SK-N-SH (cell line): ENCODE measurements at regions not wholly inside any gene's neighbourhood (a gene's known extent, or its start where the extent isn't known, plus 50 kb on each side); places are given as distances from the start of the nearest gene placed in this dataset.

Source experiments
- CTCF ChIA-PET: fragments of 300-600, 350-600 bp; formaldehyde crosslinking; extraction: SDS; loops from one replicate; lab custom pipeline; 2021; lab: Yijun Ruan, JAX
- POLR2A ChIA-PET: fragments of 350-600 bp; sonication (Branson Sonifier 250); formaldehyde crosslinking; extraction: SDS; loops from one replicate; lab custom pipeline; 2020; ENCODE audit warnings: antibody characterized with exemption, inconsistent platforms; lab: Yijun Ruan, JAX
- DNase-seq: peaks from one replicate; pipeline ENCODE4 v3.0.0; 2012
- H2AFZ ChIP-seq: fragments of 200-600 bp; sonication (generic); 2 replicates; pipeline ENCODE4 v1.8.1; 2016; ENCODE audit warnings: antibody characterized with exemption, mild to moderate bottlenecking, low read depth
- H3F3A ChIP-seq: fragments of 200-600 bp; sonication (generic); replicated peaks from 2 replicates; pipeline ENCODE3; 2016; ENCODE audit warnings: antibody characterized with exemption, mild to moderate bottlenecking; ENCODE audit not compliant: insufficient read depth
- H3K27ac ChIP-seq, 2 experiments: fragments of 200-500 bp in 1 of 2; fragments of 200-600 bp in 1 of 2; sonication (Bioruptor generic) in 1 of 2; sonication (generic), shearing (Covaris generic) in 1 of 2; 2 replicates each; pipeline versions ENCODE4 v1.5.1 to v1.6.1; 2014 to 2016; ENCODE audit warnings: low read depth in 2 of 2, inconsistent platforms in 1 of 2, low read length in 1 of 2, mild to moderate bottlenecking in 1 of 2, mixed read lengths in 1 of 2
- H3K27me3 ChIP-seq: fragments of 200-600 bp; sonication (generic), shearing (Covaris generic); 2 replicates; pipeline ENCODE4 v1.6.1; 2016; ENCODE audit warnings: mixed run types; ENCODE audit not compliant: insufficient read depth
- H3K36me3 ChIP-seq, 2 experiments: fragments of 200-500 bp in 1 of 2; fragments of 200-600 bp in 1 of 2; sonication (Bioruptor generic) in 1 of 2; sonication (generic) in 1 of 2; replicated peaks in 1 of 2; 2 replicates each; pipeline versions ENCODE3 to v1.5.1; 2014 to 2016; ENCODE audit warnings: low read length in 1 of 2, mild to moderate bottlenecking in 1 of 2; ENCODE audit not compliant: insufficient read depth in 2 of 2, control insufficient read depth in 1 of 2
- H3K4me1 ChIP-seq, 2 experiments: fragments of 200-500 bp in 1 of 2; fragments of 200-600 bp in 1 of 2; sonication (Bioruptor generic) in 1 of 2; sonication (generic), shearing (Covaris generic) in 1 of 2; 2 replicates each; pipeline versions ENCODE4 v1.5.1 to v1.6.1; 2014 to 2016; ENCODE audit warnings: low read depth in 1 of 2, low read length in 1 of 2, mixed run types in 1 of 2; ENCODE audit not compliant: insufficient read depth in 2 of 2, control insufficient read depth in 1 of 2
- H3K4me2 ChIP-seq: fragments of 200-600 bp; sonication (generic), shearing (Covaris generic); 2 replicates; pipeline ENCODE4 v1.6.1; 2017; ENCODE audit warnings: mixed run types
- H3K4me3 ChIP-seq, 2 experiments: fragments of 200-500 bp in 1 of 2; fragments of 200-600 bp in 1 of 2; sonication (Bioruptor generic) in 1 of 2; sonication (generic), shearing (Covaris generic) in 1 of 2; 2 replicates each; pipeline versions ENCODE4 v1.5.1 to v1.8.1; 2014 to 2016; ENCODE audit warnings: low read depth in 2 of 2, inconsistent platforms in 1 of 2, low read length in 1 of 2, mild to moderate bottlenecking in 1 of 2, mixed read lengths in 1 of 2, moderate library complexity in 1 of 2
- H3K79me2 ChIP-seq: fragments of 200-600 bp; sonication (generic); 2 replicates; pipeline ENCODE4 v1.8.1; 2017; ENCODE audit warnings: mild to moderate bottlenecking; ENCODE audit not compliant: insufficient read depth
- H3K9ac ChIP-seq: fragments of 200-600 bp; sonication (generic); 2 replicates; pipeline ENCODE4 v1.6.1; 2017; ENCODE audit warnings: mixed run types
- H3K9me2 ChIP-seq: fragments of 200-600 bp; sonication (generic); 2 replicates; pipeline ENCODE4 v1.6.1; 2017; ENCODE audit warnings: mixed run types
- H3K9me3 ChIP-seq: fragments of 200-600 bp; sonication (generic); 2 replicates; pipeline ENCODE4 v1.6.1; 2017; ENCODE audit warnings: mixed run types, mild to moderate bottlenecking, moderate library complexity
- H4K20me1 ChIP-seq: fragments of 200-600 bp; sonication (generic); 2 replicates; pipeline ENCODE4 v1.6.1; 2017; ENCODE audit warnings: mild to moderate bottlenecking, mixed run types; ENCODE audit not compliant: insufficient read depth
- CHD2 ChIP-seq: fragments of 150-350 bp; IDR thresholded peaks from 2 replicates; pipeline ENCODE4 v1.6.1; 2018; ENCODE audit warnings: low read length; ENCODE audit not compliant: partially characterized antibody
- EZH2phosphoT487 ChIP-seq: fragments of 200-600 bp; sonication (generic); IDR thresholded peaks from 2 replicates; pipeline ENCODE4 v1.6.1; 2017; ENCODE audit warnings: low read depth, mixed run types, mild to moderate bottlenecking, antibody characterized with exemption, moderate library complexity, borderline replicate concordance
- FOSL2 ChIP-seq: IDR thresholded peaks from 2 replicates; pipeline ENCODE4 v1.4.0; 2012; ENCODE audit warnings: low read depth, mild to moderate bottlenecking, moderate library complexity, borderline replicate concordance
- GABPA ChIP-seq: IDR thresholded peaks from 2 replicates; pipeline ENCODE4 v1.4.0; 2012; ENCODE audit warnings: low read depth, mild to moderate bottlenecking
- GATA2 ChIP-seq: sonication (generic); formaldehyde crosslinking; IDR thresholded peaks from 2 replicates; pipeline ENCODE4 v1.5.0; 2020; ENCODE audit warnings: mild to moderate bottlenecking, missing genetic modification reagents
- IRF3 ChIP-seq: fragments of 150-350 bp; IDR thresholded peaks from 2 replicates; pipeline ENCODE4 v1.6.1; 2016; ENCODE audit warnings: mild to moderate bottlenecking, low read depth, low read length
- MAX ChIP-seq: IDR thresholded peaks from 2 replicates; pipeline ENCODE4 v1.4.0; 2012; ENCODE audit warnings: low read depth
- MXI1 ChIP-seq: IDR thresholded peaks from 2 replicates; pipeline ENCODE4 v1.6.1; 2012; ENCODE audit warnings: mild to moderate bottlenecking, low read depth, low read length, improper control_type of control experiment
- NRF1 ChIP-seq: IDR thresholded peaks from 2 replicates; pipeline ENCODE4 v1.6.1; 2012; ENCODE audit warnings: low read depth, mild to moderate bottlenecking, low read length
- PBX3 ChIP-seq: IDR thresholded peaks from 2 replicates; pipeline ENCODE4; 2012
- RAD21 ChIP-seq: IDR thresholded peaks from 2 replicates; pipeline ENCODE4 v1.6.1; 2012; ENCODE audit warnings: mild to moderate bottlenecking, low read length
- RCOR1 ChIP-seq: fragments of 150-350 bp; IDR thresholded peaks from 2 replicates; pipeline ENCODE4 v1.6.1; 2017; ENCODE audit warnings: antibody characterized with exemption, low read length
- RFX5 ChIP-seq: IDR thresholded peaks from 2 replicates; pipeline ENCODE4 v1.6.1; 2012; ENCODE audit warnings: mild to moderate bottlenecking, improper control_type of control experiment, low read length
- SIN3A ChIP-seq: IDR thresholded peaks from 2 replicates; pipeline ENCODE4 v1.6.1; 2012; ENCODE audit warnings: low read depth, mild to moderate bottlenecking, low read length, moderate library complexity, borderline replicate concordance
- TAF1 ChIP-seq: IDR thresholded peaks from 2 replicates; pipeline ENCODE4 v1.6.1; 2012; ENCODE audit warnings: low read depth, mild to moderate bottlenecking, low read length, moderate library complexity, borderline replicate concordance
- USF1 ChIP-seq: IDR thresholded peaks from 2 replicates; pipeline ENCODE4 v1.4.0; 2012; ENCODE audit warnings: low read depth, borderline replicate concordance
- USF2 ChIP-seq: fragments of 150-350 bp; IDR thresholded peaks from 2 replicates; pipeline ENCODE4 v1.6.1; 2017; ENCODE audit warnings: antibody characterized with exemption, low read length, low read depth, borderline replicate concordance
- YY1 ChIP-seq: IDR thresholded peaks from 2 replicates; pipeline ENCODE4 v1.4.0; 2012; ENCODE audit warnings: low read depth, mild to moderate bottlenecking

- DNase-seq, result no peak
- H3K79me2 ChIP-seq, result no peaks in the 10 kb centered on the region
- H3K4me1 ChIP-seq, result no peaks in the 10 kb centered on the region
- H3K4me3 ChIP-seq, result no peak overlapping the region
- no peaks in the 10 kb centered on the region for H3K9me3 ChIP-seq
- no peak overlapping the region for H3K9ac ChIP-seq
- H3K27ac ChIP-seq, result no peak overlapping the region
- H3K27me3 ChIP-seq, result no peaks in the 10 kb centered on the region
- H3K4me2 ChIP-seq, result no peak overlapping the region
- ChIA-PET CTCF (no interaction called here), POLR2A (no interaction called here)
- no peaks in the 10 kb centered on the region for H3K36me3 ChIP-seq
- no peak for TF ChIP-seq EZH2phosphoT487
- TF ChIP-seq SIN3A, result no peak
- no peak for TF ChIP-seq RAD21
- TF ChIP-seq USF1, result no peak
- TF ChIP-seq MXI1, result no peak
- TF ChIP-seq USF2, result no peak
- TF ChIP-seq PBX3, result no peak
- TF ChIP-seq YY1, result no peak
- no peak for TF ChIP-seq GATA2 (CRISPR knock-in tag)
- TF ChIP-seq RCOR1, result no peak
- no peak for TF ChIP-seq FOSL2
- TF ChIP-seq NRF1, result no peak
- no peak for TF ChIP-seq IRF3
- TF ChIP-seq CHD2, result no peak
- TF ChIP-seq MAX, result no peak
- TF ChIP-seq RFX5, result no peak
- TF ChIP-seq TAF1, result no peak
- no peak for TF ChIP-seq GABPA
- no peak overlapping the region for H2AFZ ChIP-seq
- H4K20me1 ChIP-seq, result no peaks in the 10 kb centered on the region
- H3K9me2 ChIP-seq, result no peaks in the 10 kb centered on the region
- H3F3A ChIP-seq, result no peaks in the 10 kb centered on the region
Measured at GRCh38 chr18:29969876-29970275, 1072.7 kb downstream of the DSC3 start.
